ENCODE measurements at regions not wholly inside any gene's neighbourhood (a gene's known extent, or its start where the extent isn't known, plus 50 kb on each side); places are given as distances from the start of the nearest gene placed in this dataset.

- TF ChIP-seq ZBTB11 (CRISPR knock-in tag; IDR thresholded peaks at IDR 0.05) (no peak), POLR2AphosphoS5 (IDR thresholded peaks at IDR 0.05; ENCODE audit: low read length) (no peak), ETV6 (conservative IDR thresholded peaks at IDR 0.05 in 1 of 2, IDR thresholded peaks at IDR 0.05 in 1 of 2; ENCODE audit: borderline replicate concordance in 1 of 2, low read depth in 1 of 2) (no peak), ZNF217 (IDR thresholded peaks at IDR 0.05) (no peak), ZNF24 (IDR thresholded peaks at IDR 0.05) (no peak), ZBTB4 (CRISPR knock-in tag; IDR thresholded peaks at IDR 0.05) (no peak), WRNIP1 (IDR thresholded peaks at IDR 0.05; ENCODE audit: borderline replicate concordance, low read depth, low read length) (no peak), IRF4 (IDR thresholded peaks at IDR 0.05; ENCODE audit: low read depth, low read length) (no peak)
Measured at GRCh38 chr10:8214587-8214986, 160.1 kb downstream of the GATA3 start (continued).
